ENCODE measurements at regions not wholly inside any gene's neighbourhood (a gene's known extent, or its start where the extent isn't known, plus 50 kb on each side); places are given as distances from the start of the nearest gene placed in this dataset.

- no peak for TF ChIP-seq CTCF (IDR thresholded peaks at IDR 0.05)
- Mint-ChIP-seq H3K27ac (ENCODE audit: unreplicated experiment) (peak overlapping the region; percentile 70), H3K27me3 (ENCODE audit: unreplicated experiment) (no peaks in the 10 kb centered on the region), H3K4me1 (ENCODE audit: unreplicated experiment) (peaks cover 66% of the 10 kb centered on the region), H3K9me3 (ENCODE audit: unreplicated experiment) (peaks cover 9% of the 10 kb centered on the region), H3K36me3 (ENCODE audit: unreplicated experiment) (peaks cover 8% of the 10 kb centered on the region), H3K4me3 (ENCODE audit: unreplicated experiment) (no peak overlapping the region)
- no peak for DNase-seq (ENCODE audit: extremely low spot score, unreplicated experiment)
These were observed 580.7 kb downstream of the RFPL4B start for GRCh38 chr6:112927641-112928320.

DNA sequence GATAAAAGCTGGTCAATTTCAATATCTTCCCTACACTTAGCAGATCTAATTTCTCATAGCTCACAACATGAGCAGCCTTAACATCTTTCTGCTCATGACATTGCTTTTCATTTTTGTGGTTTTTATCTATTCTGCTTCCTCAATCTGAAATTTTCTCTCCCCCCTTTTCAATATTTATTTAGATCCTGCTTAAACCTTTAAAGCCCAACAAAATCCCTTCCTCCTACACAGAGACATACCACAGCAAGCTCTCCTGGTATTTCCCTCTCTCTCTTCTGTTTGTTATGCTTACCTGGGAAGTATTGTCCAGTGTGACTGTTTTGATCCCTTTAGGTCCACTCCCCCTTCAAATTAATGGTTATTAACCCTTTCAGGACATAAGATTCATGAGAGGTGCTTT lies 582.5 kb downstream of the RFPL4B start:
- H3K36me3 Mint-ChIP-seq (ENCODE audit: unreplicated experiment), result no peaks in the 10 kb centered on the region
- H3K27ac Mint-ChIP-seq (ENCODE audit: unreplicated experiment), result peak overlapping the region; percentile 87
- no peak for DNase-seq (ENCODE audit: extremely low spot score, unreplicated experiment)
- no peak overlapping the region for H3K4me3 Mint-ChIP-seq (ENCODE audit: unreplicated experiment)
- H3K4me1 Mint-ChIP-seq (ENCODE audit: unreplicated experiment), result peaks cover 66% of the 10 kb centered on the region
- peaks cover 6% of the 10 kb centered on the region for H3K9me3 Mint-ChIP-seq (ENCODE audit: unreplicated experiment)
- H3K27me3 Mint-ChIP-seq (ENCODE audit: unreplicated experiment), result no peaks in the 10 kb centered on the region
- TF ChIP-seq CTCF (IDR thresholded peaks at IDR 0.05), result no peak

DNA sequence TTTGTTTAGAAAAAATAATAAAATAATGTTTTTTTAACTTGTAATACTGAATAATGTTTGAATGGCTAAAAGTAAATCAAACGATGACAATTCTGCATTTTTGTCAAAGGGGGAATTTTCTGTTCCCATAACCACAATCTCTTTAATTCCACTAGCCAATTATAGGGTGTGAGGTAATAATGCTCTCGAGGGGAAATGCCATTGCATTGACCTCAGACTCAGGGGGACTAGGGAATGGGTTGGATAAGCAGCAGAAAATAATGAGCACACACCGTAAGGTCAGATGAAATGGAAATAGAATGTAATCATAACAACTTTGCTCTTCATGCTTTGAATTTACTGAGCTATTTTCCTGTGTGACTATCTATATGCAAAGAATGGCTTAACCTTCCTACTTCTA lies 584.7 kb downstream of the RFPL4B start:
- no peak for TF ChIP-seq CTCF (IDR thresholded peaks at IDR 0.05)
- peaks cover 57% of the 10 kb centered on the region for H3K4me1 Mint-ChIP-seq (ENCODE audit: unreplicated experiment)

GRCh38 chr6:112933947-112934346 lies 586.8 kb downstream of the RFPL4B start:
- no peak for TF ChIP-seq CTCF (IDR thresholded peaks at IDR 0.05)
- H3K36me3 Mint-ChIP-seq (ENCODE audit: unreplicated experiment), result no peaks in the 10 kb centered on the region
- no peaks in the 10 kb centered on the region for H3K9me3 Mint-ChIP-seq (ENCODE audit: unreplicated experiment)
- DNase-seq (ENCODE audit: extremely low spot score, unreplicated experiment), result no peak
- H3K27ac Mint-ChIP-seq (ENCODE audit: unreplicated experiment), result no peak overlapping the region
- H3K27me3 Mint-ChIP-seq (ENCODE audit: unreplicated experiment), result no peaks in the 10 kb centered on the region
- H3K4me3 Mint-ChIP-seq (ENCODE audit: unreplicated experiment), result no peak overlapping the region
- peaks cover 43% of the 10 kb centered on the region for H3K4me1 Mint-ChIP-seq (ENCODE audit: unreplicated experiment)

More for the DNA sequence above, 584.7 kb downstream of the RFPL4B start:
- Mint-ChIP-seq H3K27me3 (ENCODE audit: unreplicated experiment) (no peaks in the 10 kb centered on the region), H3K27ac (ENCODE audit: unreplicated experiment) (peak overlapping the region; percentile 87), H3K36me3 (ENCODE audit: unreplicated experiment) (no peaks in the 10 kb centered on the region), H3K4me3 (ENCODE audit: unreplicated experiment) (no peak overlapping the region), H3K9me3 (ENCODE audit: unreplicated experiment) (peaks cover 2% of the 10 kb centered on the region)
- DNase-seq (ENCODE audit: extremely low spot score, unreplicated experiment), result no peak

DNA sequence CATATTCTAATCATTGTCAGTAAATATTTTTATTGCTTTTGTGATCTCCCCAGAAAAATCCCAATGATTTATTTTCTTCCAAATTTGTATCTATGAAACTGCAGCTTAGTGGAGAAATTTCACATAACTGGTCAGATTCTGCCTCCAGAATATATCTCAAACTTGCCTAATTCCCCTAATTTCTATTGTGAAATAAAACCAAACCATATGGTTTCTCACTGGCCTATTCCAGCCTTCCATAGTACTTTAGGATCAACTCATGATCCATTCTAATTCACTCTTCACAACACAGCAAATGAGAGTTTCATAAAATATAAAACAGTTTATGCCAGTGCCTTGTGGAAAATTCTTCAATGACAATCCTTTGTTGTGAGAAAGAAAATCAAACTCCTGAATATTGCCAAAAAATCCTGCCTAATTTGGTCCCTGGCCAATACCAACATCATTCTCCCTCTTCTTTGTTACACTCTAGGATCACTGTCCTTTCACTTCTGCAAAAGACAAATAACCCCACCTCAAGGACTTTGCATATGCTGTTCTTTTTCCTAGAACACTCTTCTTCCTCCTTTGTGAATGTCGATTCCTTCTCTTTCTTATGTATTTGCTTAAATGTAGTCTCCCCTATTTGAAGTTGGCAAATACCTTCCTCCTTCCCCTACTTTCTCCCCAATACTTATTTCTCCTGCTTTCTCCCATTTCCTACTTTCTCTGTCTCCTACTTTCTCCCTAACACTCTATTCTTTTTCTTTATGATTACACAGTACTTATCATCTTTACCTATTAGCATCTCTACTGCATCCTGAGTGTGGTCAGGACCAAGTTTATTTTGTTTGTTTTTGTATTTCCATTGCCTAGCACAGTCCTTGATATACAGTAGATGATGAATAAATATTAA lies 587.5 kb downstream of the RFPL4B start:
- no peak for DNase-seq (ENCODE audit: extremely low spot score, unreplicated experiment)

More for the DNA sequence above, 587.5 kb downstream of the RFPL4B start:
- no peak overlapping the region for H3K4me3 Mint-ChIP-seq (ENCODE audit: unreplicated experiment)
- peaks cover 35% of the 10 kb centered on the region for H3K4me1 Mint-ChIP-seq (ENCODE audit: unreplicated experiment)
- peaks cover 4% of the 10 kb centered on the region for H3K9me3 Mint-ChIP-seq (ENCODE audit: unreplicated experiment)
- H3K36me3 Mint-ChIP-seq (ENCODE audit: unreplicated experiment), result peaks cover 1% of the 10 kb centered on the region
- TF ChIP-seq CTCF (IDR thresholded peaks at IDR 0.05), result no peak
- no peak overlapping the region for H3K27ac Mint-ChIP-seq (ENCODE audit: unreplicated experiment)
- H3K27me3 Mint-ChIP-seq (ENCODE audit: unreplicated experiment), result no peaks in the 10 kb centered on the region

Data from osteocyte (in vitro differentiated cells).